PC-9 (cell line): ENCODE measurements at regions not wholly inside any gene's neighbourhood (a gene's known extent, or its start where the extent isn't known, plus 50 kb on each side); places are given as distances from the start of the nearest gene placed in this dataset.

Source experiments
- CTCF ChIP-seq: fragments of 200-600 bp; sonication (generic); conservative IDR thresholded peaks from 2 replicates; pipeline ENCODE4 v1.6.1; 2017; ENCODE audit warnings: mixed run types, antibody characterized with exemption, mild to moderate bottlenecking, moderate library complexity
- EZH2 ChIP-seq: fragments of 200-600 bp; sonication (generic); IDR thresholded peaks from 2 replicates; pipeline ENCODE4 v1.8.0; 2017; ENCODE audit warnings: antibody characterized with exemption, low read depth

GRCh38 chr22:49506010-49506400, 321.7 kb downstream of the BRD1 start:
- TF ChIP-seq CTCF = no peak
- TF ChIP-seq EZH2 = no peak
